ENCODE measurements at regions not wholly inside any gene's neighbourhood (a gene's known extent, or its start where the extent isn't known, plus 50 kb on each side); places are given as distances from the start of the nearest gene placed in this dataset.

DNA sequence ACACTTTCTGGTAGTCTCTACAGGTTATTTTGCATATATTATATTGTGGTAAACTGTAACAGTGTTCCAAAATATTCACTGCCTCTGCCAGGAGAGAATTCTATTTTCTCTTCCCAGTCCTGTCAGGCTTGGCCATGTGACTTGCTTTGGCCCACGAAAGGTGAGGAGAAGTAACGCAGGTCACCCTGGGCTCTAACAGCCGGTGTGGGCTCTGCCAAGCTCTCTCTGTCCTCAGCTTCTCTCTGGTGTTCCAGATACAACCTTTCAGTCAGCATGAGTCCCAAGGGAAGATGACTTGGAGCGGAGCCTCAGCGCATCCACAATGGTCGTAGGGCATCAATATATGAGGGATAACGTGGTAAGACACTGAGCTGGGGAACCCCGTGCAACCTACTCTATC lies 113.0 kb upstream of the RREB1 start:
- Histone ChIP-seq H3K4me1 (peaks cover 31% of the 10 kb centered on the region), H3K9me3 (no peaks in the 10 kb centered on the region), H3K27ac (no peak overlapping the region), H3K36me3 (replicated peaks in 1 of 2; ENCODE audit: insufficient read depth in 1 of 2, low read depth in 2 of 2) (no peaks in the 10 kb centered on the region), H3K27me3 (no peaks in the 10 kb centered on the region), H3K4me3 (no peak overlapping the region)
- no peak for TF ChIP-seq POLR2A (IDR thresholded peaks at IDR 0.05)
- TF ChIP-seq, protein P1, sequence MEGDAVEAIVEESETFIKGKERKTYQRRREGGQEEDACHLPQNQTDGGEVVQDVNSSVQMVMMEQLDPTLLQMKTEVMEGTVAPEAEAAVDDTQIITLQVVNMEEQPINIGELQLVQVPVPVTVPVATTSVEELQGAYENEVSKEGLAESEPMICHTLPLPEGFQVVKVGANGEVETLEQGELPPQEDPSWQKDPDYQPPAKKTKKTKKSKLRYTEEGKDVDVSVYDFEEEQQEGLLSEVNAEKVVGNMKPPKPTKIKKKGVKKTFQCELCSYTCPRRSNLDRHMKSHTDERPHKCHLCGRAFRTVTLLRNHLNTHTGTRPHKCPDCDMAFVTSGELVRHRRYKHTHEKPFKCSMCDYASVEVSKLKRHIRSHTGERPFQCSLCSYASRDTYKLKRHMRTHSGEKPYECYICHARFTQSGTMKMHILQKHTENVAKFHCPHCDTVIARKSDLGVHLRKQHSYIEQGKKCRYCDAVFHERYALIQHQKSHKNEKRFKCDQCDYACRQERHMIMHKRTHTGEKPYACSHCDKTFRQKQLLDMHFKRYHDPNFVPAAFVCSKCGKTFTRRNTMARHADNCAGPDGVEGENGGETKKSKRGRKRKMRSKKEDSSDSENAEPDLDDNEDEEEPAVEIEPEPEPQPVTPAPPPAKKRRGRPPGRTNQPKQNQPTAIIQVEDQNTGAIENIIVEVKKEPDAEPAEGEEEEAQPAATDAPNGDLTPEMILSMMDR (IDR thresholded peaks at IDR 0.05), result no peak
- ATAC-seq (no peak), DNase-seq (no peak)
- 79 to 92% methylated on average over 8 of the region's 8 CpGs for WGBS, 2 donors
- intact Hi-C loops (cut with DNase I), result no loop called here

GRCh38 chr6:6995328-6995727 lies 112.4 kb upstream of the RREB1 start:
- Histone ChIP-seq H3K9me3 (no peaks in the 10 kb centered on the region), H3K27me3 (no peaks in the 10 kb centered on the region), H3K4me3 (no peak overlapping the region), H3K4me1 (peaks cover 31% of the 10 kb centered on the region), H3K36me3 (replicated peaks in 1 of 2; ENCODE audit: insufficient read depth in 1 of 2, low read depth in 2 of 2) (no peaks in the 10 kb centered on the region), H3K27ac (no peak overlapping the region)
- no peak for TF ChIP-seq POLR2A (IDR thresholded peaks at IDR 0.05)
- TF ChIP-seq, protein P1 (IDR thresholded peaks at IDR 0.05), result no peak
- WGBS, 2 donors, result 67 to 89% methylated on average over 1 of the region's 1 CpG
- no peak for ATAC-seq
- intact Hi-C loops (cut with DNase I), result no loop called here
- no peak for DNase-seq

GRCh38 chr6:6996124-6996523 lies 111.6 kb upstream of the RREB1 start:
- TF ChIP-seq, protein P1 (IDR thresholded peaks at IDR 0.05), result no peak
- TF ChIP-seq POLR2A (IDR thresholded peaks at IDR 0.05), result no peak
- Histone ChIP-seq H3K27ac (no peak overlapping the region), H3K4me3 (no peak overlapping the region), H3K36me3 (replicated peaks in 1 of 2; ENCODE audit: insufficient read depth in 1 of 2, low read depth in 2 of 2) (no peaks in the 10 kb centered on the region), H3K4me1 (peaks cover 31% of the 10 kb centered on the region), H3K27me3 (no peaks in the 10 kb centered on the region), H3K9me3 (no peaks in the 10 kb centered on the region)
- intact Hi-C loops (cut with DNase I), result no loop called here
- 94 to 97% methylated on average over 2 of the region's 2 CpGs for WGBS, 2 donors
- no peak for ATAC-seq
- no peak for DNase-seq

GRCh38 chr6:6997263-6998193 lies 110.2 kb upstream of the RREB1 start:
- peak overlapping the region in 3 of 4 donors; percentile 37 to 51 (median 50) for H3K27ac ChIP-seq
- 24 to 31% methylated on average over 11 of the region's 11 CpGs for WGBS, 2 donors
- H3K9me3 ChIP-seq, result no peaks in the 10 kb centered on the region
- TF ChIP-seq, protein P1 (IDR thresholded peaks at IDR 0.05), result no peak
- TF ChIP-seq POLR2A (IDR thresholded peaks at IDR 0.05), result no peak
- DNase-seq, result peak in 2 of 4 donors; percentile 11 to 26
- intact Hi-C loops (cut with DNase I), result no loop called here
- peak; percentile 52 for ATAC-seq
- H3K4me1 ChIP-seq, result peaks cover 31% of the 10 kb centered on the region
- H3K27me3 ChIP-seq, result no peaks in the 10 kb centered on the region
- no peak overlapping the region for H3K4me3 ChIP-seq
- H3K36me3 ChIP-seq (replicated peaks in 1 of 2; ENCODE audit: insufficient read depth in 1 of 2, low read depth in 2 of 2), result no peaks in the 10 kb centered on the region

Measured in body of pancreas (tissue), 4 donors.